SK-N-SH (cell line): ENCODE measurements at regions not wholly inside any gene's neighbourhood (a gene's known extent, or its start where the extent isn't known, plus 50 kb on each side); places are given as distances from the start of the nearest gene placed in this dataset.

Experiments used
- CHD2 ChIP-seq: fragments of 150-350 bp; IDR thresholded peaks from 2 replicates; pipeline ENCODE4 v1.6.1; 2018; ENCODE audit warnings: low read length; ENCODE audit not compliant: partially characterized antibody
- CTCF ChIP-seq: fragments of 200-600 bp; sonication (generic); IDR thresholded peaks from 2 replicates; pipeline ENCODE4 v1.6.1; 2017; ENCODE audit warnings: antibody characterized with exemption, mild to moderate bottlenecking, moderate library complexity
- EP300 ChIP-seq, 2 experiments: IDR thresholded peaks; 2 replicates each; pipeline versions ENCODE4 v1.4.0 to v1.6.1; 2012; ENCODE audit warnings: borderline replicate concordance in 1 of 2, low read depth in 1 of 2, low read length in 1 of 2
- GATA2 ChIP-seq: sonication (generic); formaldehyde crosslinking; IDR thresholded peaks from 2 replicates; pipeline ENCODE4 v1.5.0; 2020; ENCODE audit warnings: mild to moderate bottlenecking, missing genetic modification reagents
- IRF3 ChIP-seq: fragments of 150-350 bp; IDR thresholded peaks from 2 replicates; pipeline ENCODE4 v1.6.1; 2016; ENCODE audit warnings: mild to moderate bottlenecking, low read depth, low read length
- MAX ChIP-seq: IDR thresholded peaks from 2 replicates; pipeline ENCODE4 v1.4.0; 2012; ENCODE audit warnings: low read depth
- NFIC ChIP-seq: IDR thresholded peaks from 2 replicates; pipeline ENCODE4 v1.4.0; 2012; ENCODE audit warnings: borderline replicate concordance
- RAD21 ChIP-seq: IDR thresholded peaks from 2 replicates; pipeline ENCODE4 v1.6.1; 2012; ENCODE audit warnings: mild to moderate bottlenecking, low read length
- RCOR1 ChIP-seq: fragments of 150-350 bp; IDR thresholded peaks from 2 replicates; pipeline ENCODE4 v1.6.1; 2017; ENCODE audit warnings: antibody characterized with exemption, low read length
- REST ChIP-seq: IDR thresholded peaks from 2 replicates; pipeline ENCODE4 v1.6.1; 2012; ENCODE audit warnings: mild to moderate bottlenecking, low read depth, low read length, moderate library complexity
- RFX5 ChIP-seq: IDR thresholded peaks from 2 replicates; pipeline ENCODE4 v1.6.1; 2012; ENCODE audit warnings: mild to moderate bottlenecking, improper control_type of control experiment, low read length
- SIN3A ChIP-seq: IDR thresholded peaks from 2 replicates; pipeline ENCODE4 v1.6.1; 2012; ENCODE audit warnings: low read depth, mild to moderate bottlenecking, low read length, moderate library complexity, borderline replicate concordance
- SMC3 ChIP-seq: IDR thresholded peaks from 2 replicates; pipeline ENCODE4 v1.6.1; 2012; ENCODE audit warnings: low read depth, low read length, improper control_type of control experiment
- ZBTB33 ChIP-seq: IDR thresholded peaks from 2 replicates; pipeline ENCODE4 v1.4.0; 2012; ENCODE audit warnings: low read depth, borderline replicate concordance

GRCh38 chr11:113603277-113604059, 102.6 kb downstream of the TMPRSS5 start:
- no peak for TF ChIP-seq SMC3
- TF ChIP-seq CTCF: no peak
- no peak for TF ChIP-seq MAX
- TF ChIP-seq SIN3A: no peak
- no peak for TF ChIP-seq REST
- TF ChIP-seq NFIC: no peak
- no peak for TF ChIP-seq EP300 (IDR thresholded peaks at IDR 0.05; ENCODE audit: borderline replicate concordance in 1 of 2, low read depth in 1 of 2, low read length in 1 of 2)
- TF ChIP-seq RFX5: no peak
- no peak for TF ChIP-seq RCOR1
- no peak for TF ChIP-seq CHD2
- TF ChIP-seq RAD21: no peak
- no peak for TF ChIP-seq ZBTB33
- TF ChIP-seq IRF3: no peak
- TF ChIP-seq GATA2 (CRISPR knock-in tag): no peak
